Occipital lobe (tissue), 1 donor: ENCODE measurements at regions not wholly inside any gene's neighbourhood (a gene's known extent, or its start where the extent isn't known, plus 50 kb on each side); places are given as distances from the start of the nearest gene placed in this dataset.

Experiments
- DNase-seq: peaks from one replicate; lab custom pipeline; 2025; lab: John Stamatoyannopoulos, UW

GRCh38 chr9:134227451-134228411 is 63.4 kb upstream of the RNU6ATAC start:
- no peak for DNase-seq

GRCh38 chr9:134228649-134229048 is 64.3 kb upstream of the RNU6ATAC start:
- DNase-seq: no peak

GRCh38 chr9:134229466-134230091 is 65.2 kb upstream of the RNU6ATAC start:
- DNase-seq: no peak

GRCh38 chr9:134230092-134230941 is 66.0 kb upstream of the RNU6ATAC start:
- no peak for DNase-seq

- DNase-seq: no peak
These were observed 66.6 kb upstream of the RNU6ATAC start for GRCh38 chr9:134230942-134231325.

- DNase-seq: no peak
These were observed 67.0 kb upstream of the RNU6ATAC start for GRCh38 chr9:134231330-134231745.

- no peak for DNase-seq
These were observed 67.4 kb upstream of the RNU6ATAC start for GRCh38 chr9:134231767-134232166.

- DNase-seq: no peak
These were observed 68.7 kb upstream of the RNU6ATAC start for GRCh38 chr9:134233022-134233421.

- DNase-seq: no peak
These were observed 69.8 kb upstream of the RNU6ATAC start for GRCh38 chr9:134234001-134234660.

GRCh38 chr9:134234687-134235359 is 70.5 kb upstream of the RNU6ATAC start:
- DNase-seq: no peak

- no peak for DNase-seq
These were observed 71.0 kb upstream of the RNU6ATAC start for GRCh38 chr9:134235366-134235765.

GRCh38 chr9:134236001-134236421 is 71.6 kb upstream of the RNU6ATAC start:
- DNase-seq: no peak

- no peak for DNase-seq
These were observed 72.7 kb upstream of the RNU6ATAC start for GRCh38 chr9:134236935-134237629.

- DNase-seq: no peak
These were observed 73.4 kb upstream of the RNU6ATAC start for GRCh38 chr9:134237630-134238265.

GRCh38 chr9:134239130-134239903 is 75.0 kb upstream of the RNU6ATAC start:
- DNase-seq: no peak

- DNase-seq: no peak
These were observed 75.6 kb upstream of the RNU6ATAC start for GRCh38 chr9:134239939-134240338.

- DNase-seq: no peak
These were observed 76.0 kb upstream of the RNU6ATAC start for GRCh38 chr9:134240361-134240760.

- DNase-seq: no peak
These were observed 78.3 kb upstream of the RNU6ATAC start for GRCh38 chr9:134242706-134243105.
